LoVo (cell line): ENCODE measurements at regions not wholly inside any gene's neighbourhood (a gene's known extent, or its start where the extent isn't known, plus 50 kb on each side); places are given as distances from the start of the nearest gene placed in this dataset.
A peak's percentile ranks its signal among the peaks of the same experiment; 100 is the strongest.

ENCODE experiments used
- DNase-seq: peaks from one replicate; pipeline ENCODE4 v3.0.0-alpha.2; 2016; ENCODE audit warnings: low spot score

DNA sequence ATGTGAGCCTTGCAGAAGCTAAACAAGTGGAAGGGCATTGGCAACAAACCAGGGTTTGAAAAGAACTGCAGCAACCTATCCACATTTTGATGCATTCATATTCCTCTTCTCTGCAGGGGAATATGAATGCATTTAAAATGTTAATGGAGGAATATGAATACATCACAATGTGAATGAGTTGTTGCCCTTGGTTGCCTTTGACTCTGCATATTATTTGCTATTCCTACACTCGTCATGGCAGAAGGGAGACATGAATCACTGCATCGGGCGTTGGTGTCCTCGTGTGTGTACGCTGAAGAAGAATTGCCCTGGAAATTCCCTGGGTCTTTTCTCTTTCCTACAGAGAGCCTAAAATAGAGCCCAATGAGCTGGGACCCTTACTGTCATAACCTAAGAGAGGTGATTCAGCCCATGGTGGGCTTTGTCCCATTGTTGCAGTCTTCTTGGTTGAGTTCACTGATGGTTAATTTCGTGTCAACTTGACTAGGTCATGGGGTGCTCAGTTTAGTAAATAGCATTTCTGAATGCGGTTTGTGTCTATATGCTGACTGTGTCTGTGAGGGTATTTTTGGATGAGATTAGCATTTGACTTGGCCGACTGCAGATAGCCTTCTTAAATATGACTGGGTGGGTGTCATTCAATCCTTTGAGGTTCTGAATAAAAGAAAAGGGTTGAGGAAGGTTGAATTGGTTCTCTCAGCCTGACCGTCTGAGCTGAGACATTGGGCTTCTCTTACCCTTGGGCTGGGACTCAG, 1422.9 kb upstream of the TMEM132C start:
- no peak for DNase-seq

DNA sequence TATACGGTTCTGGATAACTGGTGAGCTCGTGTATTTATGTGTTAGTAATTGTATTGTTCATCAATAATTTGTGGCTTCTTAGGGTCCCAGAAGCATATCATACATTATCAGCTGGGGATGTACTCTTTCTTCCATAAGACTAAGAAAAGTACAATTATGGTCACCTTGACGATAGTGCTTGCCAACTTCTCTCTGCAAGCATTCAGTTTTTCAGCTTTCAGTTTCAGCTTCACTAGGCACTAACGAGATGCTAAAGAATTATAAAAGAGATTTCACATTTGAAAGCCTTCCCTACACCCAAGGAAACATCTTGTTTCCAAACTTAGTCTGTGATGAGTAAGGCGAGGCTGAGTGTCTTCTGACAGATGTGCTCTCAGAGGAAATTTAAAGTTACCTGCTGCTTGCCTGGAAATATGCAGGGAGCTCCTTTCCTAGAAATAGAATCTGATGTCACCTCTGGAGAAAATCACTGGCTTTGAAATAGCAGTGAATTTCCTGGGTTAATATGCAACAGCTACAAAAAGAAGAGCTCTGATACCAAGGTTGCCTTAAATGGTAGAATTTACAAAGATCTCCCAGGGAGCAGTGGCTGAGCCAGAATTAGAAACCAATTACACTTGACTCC, 1419.9 kb upstream of the TMEM132C start:
- DNase-seq, result no peak

DNA sequence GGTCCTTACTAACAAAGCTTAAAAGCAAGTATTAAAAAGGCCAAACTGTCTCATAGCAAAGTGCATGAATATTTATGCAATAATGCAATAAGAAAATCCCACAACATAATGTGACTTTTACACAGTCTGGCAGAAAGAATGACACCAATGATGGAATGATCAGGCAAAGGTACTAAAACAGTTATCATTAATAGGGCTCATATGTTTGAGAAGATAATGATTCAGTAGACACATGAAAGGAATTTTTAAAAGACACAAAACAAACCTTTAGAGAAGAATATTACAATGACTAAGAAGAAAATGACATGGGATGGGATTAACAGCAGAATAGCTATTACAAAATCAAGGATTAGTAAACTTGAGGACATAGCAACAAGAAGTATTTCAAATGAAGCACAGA, 1411.2 kb upstream of the TMEM132C start:
- no peak for DNase-seq

DNA sequence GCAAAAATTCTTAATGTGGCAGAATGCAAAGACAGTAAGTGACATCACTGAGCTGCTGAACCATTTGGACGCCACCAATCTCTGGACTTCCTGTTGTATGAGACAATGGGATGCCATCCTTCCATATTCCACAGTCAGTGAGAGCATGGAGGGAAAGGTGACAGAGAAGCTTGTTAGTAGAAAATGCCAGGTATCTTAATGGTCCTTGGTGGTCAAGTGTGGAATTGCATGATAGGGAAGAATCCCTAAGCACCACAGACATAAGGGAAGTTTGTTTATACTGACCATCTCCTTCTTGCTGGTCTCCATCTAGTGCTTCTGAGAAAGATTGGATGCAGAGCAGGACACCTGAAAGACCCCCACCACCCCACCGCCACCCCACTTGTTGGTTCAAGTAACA, 1410.0 kb upstream of the TMEM132C start:
- DNase-seq, result no peak

DNA sequence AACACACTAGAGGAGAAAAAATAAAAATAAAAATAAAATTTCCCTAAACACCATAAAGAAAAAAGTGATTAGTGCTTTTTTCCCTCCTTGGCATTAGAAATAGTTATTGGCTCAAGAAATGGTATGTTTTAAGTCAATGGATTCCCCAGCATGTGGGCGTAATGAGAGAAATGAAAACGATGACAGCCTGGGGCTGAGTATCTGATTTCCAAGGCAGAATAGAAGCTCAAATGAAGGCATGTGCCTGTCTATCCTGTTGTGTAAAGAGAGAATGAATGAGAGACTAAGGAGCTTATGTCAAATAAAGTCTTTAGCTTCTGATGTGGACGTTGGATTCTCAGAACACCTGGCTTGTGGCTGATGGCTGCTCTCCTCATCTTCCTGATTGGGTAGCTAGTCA, 1408.4 kb upstream of the TMEM132C start:
- no peak for DNase-seq

DNA sequence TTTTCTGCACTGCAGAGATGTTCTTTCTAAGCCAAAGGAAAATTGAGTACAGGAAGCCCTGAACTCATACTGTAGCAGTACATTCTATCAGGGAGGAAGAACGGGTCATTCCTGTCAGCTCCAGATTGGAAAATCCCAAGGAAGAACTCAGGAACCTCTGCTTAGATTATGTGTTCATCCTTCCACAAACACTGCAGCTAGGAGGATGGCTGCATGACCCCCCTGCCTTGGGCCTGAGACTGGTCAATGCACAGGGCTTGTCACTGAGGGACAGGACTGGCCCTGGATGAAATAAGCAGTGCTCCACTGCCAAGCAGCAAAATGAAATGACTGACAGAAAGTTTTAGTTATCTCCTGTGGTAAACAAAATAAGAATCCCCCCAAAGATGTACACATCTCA, 1406.8 kb upstream of the TMEM132C start:
- no peak for DNase-seq

DNA sequence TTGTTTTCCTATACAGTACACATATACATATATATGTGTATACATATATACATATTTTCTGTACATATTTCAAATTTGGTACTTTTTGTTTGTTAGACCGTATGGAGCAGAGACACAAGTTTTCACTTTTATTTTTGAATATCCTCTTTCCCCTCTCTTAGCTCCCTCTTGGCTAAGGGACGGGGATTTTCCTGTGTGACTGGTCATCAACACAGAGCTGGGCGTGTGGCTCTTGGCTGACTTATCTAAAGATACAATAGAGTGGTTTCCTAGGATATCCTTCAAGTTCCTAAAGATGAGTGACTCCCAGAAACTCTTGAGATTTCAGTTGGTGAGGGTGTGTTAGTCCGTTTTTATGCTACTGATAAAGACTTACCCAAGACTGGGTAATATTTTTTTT, 1404.5 kb upstream of the TMEM132C start:
- no peak for DNase-seq

DNA sequence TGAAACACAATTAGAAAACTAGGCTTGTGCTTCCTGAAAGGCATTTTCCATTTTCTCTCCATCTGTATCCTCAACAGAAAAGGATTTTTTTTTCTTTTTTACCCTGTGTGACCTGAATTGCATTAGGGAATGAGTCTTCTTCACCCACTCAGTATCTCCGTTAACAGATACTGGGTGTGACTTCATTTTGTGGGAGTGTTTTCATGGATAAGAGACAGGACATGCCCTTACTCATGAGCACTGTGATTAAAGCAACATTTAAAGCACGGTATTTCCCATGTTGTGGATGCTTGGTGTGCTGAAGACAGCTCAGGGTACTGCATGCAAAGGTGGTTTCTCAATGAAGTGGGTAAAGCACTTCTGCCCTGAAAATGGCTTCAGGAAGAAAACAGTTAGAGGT, 1397.3 kb upstream of the TMEM132C start:
- DNase-seq, result no peak

DNA sequence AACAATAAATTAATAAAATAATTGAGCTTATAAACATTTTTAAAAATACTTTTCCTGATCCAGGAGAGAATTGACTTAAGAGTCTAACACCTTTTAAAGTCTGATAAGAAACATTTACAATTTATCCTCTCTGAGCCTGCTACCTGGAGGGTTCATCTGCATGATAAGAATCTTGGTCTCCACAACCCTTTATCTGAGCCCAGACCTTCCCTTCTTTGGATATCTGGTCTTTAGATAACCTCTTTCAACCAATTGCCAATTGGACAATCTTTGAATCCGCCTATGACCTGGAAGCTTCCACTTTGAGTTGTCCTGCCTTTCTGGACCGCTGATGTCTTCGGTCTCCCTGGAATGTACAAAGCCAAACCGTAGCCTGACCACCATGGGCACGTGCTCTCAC, 1393.3 kb upstream of the TMEM132C start:
- DNase-seq, result no peak

DNA sequence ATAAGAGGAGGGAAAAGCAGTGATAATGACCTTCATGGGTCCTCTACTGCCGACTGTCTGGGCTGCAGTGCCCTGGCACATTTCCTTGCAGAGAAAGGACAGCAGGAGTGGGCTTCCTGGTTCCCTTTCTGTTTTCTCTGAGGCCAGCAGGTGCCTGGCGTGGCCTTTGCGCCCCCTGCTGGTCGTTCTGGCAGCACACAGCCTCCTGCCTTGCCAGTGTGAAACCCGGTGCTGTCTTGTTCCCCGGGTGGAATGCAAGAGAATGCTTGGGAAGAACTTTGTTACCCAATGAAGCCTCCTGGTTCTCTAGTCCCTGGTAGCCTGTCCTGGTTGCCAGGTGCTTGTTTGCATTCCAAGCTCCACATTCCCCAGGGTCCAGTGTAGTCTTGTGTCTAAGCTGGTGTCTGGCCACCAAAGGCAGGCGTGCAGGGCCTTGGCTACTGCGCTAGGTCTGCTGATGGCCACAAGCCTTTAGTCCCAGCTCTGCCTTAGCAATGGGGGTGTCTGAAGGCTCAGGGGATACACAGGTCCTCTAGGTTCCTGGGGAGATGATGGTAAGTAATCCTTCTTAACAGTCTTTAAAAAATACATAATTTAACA, 1392.4 kb upstream of the TMEM132C start:
- DNase-seq, result peak; percentile 73

DNA sequence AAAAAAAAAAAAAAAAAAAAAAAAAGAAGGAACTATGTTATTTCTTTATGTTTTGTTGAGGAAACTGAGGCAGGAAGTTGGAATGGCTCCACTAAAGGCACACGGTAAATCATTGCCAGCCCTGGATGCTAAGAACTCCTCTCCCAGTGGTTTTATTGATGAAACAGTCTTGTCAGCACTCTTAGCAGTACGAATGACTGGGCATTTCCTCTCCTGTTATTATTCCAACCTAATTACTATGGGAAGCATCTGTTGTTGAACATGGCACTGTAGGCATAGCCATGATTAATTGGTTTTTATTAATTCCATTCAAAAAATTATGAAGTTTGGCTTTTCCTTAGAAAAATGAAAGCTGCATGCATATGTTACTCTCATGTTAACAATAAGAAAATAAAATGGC, 1387.1 kb upstream of the TMEM132C start:
- DNase-seq, result no peak

DNA sequence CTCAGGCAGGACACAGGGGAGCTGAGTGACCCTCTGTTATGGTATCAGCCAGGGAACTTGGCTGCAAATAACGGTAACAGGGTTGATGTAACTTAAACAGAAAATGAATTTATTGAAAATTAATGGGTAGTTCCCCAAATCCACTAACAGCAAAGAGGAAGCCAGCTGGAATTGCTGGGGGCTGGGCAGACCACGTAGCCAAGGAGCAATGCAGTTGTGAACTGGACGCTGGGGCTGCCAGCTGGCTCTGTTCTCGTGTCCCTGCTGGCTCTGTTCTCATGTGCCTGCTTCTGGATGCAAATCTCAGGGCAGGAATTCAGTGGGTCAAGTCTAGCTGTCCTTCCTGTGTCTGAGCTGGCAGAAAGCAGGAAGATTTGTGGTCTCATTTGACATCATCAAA, 1383.3 kb upstream of the TMEM132C start:
- no peak for DNase-seq

DNA sequence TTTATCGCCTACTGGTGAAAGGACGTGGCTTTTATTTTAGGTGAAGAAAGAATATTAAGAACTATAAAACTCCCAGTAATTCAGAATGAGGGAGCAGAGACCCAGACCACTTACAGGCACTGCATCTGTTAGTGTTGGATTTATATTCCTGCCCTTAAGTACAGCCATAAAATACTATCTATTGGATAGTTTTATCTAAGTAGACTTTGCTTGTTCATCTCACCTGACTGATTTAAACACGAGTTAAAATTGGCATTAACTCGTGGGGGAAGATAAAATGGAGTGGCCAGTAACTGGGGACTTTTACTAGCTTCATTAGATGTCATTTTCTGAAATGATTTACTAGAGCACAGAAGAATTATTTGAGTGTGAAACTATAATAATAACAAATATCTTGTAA, 1377.5 kb upstream of the TMEM132C start:
- DNase-seq, result no peak

DNA sequence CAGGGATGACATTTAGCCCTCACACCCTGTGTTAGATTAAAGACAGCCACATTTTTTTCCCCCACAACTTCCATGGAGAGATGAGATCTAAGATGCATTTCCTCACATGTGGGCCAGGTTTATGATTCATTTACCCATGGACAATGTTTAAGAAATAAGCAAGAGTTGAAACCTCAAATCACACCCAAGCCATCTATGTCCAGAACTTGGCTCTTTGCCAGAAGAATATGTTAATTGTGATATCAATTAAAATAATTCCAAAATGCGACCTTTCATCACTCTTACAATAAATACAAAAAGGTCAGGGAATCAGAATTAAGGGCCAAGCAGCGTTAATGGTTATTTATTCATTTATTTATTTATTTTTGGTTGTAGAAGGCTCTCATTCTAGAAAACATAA, 1376.9 kb upstream of the TMEM132C start:
- no peak for DNase-seq

DNA sequence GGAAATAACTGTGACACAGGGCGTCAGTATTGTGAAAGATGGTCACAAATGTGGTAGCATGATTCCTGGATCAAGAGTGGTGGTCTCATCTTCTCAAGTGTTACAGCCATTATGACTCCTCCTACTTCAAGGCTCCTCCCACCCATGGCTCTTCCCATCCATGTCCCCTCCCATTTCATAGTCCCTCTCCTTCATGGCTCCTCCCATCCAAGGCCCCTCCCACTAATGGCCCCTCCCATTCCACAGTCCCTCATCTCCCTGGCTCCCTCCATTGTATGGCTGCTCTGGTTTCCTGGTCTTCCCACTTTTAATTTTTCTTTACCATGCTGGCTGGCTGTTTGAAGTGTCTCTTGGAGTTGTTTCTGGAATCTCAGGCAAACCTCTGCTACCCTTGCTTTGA, 1375.2 kb upstream of the TMEM132C start:
- no peak for DNase-seq

DNA sequence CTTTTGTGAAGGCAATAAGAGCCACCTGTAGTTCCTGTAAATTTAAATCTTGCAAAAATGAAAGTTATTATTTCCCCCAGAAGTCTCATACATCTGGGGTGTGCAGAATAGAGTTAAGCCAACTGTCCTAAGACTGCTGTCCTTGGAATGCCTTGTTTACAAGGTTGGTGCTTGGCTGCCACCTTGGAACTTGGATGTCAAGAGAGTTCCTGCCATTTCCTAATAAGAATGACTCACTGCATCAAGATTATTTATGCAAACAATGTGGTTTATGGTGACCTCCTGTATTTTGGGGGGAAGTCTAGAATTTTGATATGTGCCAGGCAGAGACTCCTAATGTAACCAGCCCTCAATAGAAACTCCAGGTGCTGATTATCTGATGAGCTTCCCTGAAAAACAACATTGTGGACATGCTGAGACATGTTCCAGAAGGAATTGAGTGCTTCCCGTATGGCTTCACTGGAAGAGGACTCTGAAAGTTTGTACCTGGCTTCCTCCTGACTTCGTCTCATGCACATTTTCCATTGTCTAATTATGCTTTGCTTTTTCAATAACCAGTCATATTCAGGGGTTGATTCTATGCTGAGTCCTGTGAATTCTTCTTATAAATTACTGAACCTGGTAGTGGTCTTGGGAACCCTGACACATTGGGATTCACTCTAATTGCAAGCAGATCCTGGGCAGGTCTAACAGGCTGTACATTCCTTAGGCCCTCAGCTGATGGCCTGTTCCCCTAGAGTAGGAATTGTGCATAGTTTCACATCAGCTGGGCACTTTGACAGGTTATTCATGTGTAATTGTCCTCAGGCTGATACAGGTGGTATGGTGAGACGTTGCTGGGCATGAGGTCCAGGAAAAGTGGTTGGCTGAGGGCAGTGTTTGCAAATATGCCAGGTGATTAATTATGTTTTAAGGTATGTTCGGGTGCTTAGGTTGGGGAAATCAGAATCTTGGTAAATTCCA, 1370.7 kb upstream of the TMEM132C start:
- peak; percentile 11 for DNase-seq

DNA sequence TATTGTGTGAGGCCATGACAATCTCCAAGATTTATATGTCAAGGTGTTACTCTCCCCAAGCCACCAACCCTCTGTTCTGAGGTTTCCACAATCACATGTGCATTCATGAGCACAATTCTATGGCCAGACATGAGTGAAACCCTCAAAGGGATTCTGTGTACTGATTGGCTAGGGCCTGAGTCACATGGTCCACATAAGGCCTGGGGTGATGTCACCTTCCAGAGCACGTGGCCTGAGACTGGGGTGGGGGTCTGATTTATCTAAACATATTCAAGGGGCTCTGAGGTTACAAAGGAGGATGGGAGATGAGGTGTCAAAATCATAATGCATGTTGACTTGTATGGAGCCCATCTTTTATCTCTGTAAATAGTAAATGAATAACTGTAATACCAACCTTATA, 1369.9 kb upstream of the TMEM132C start:
- no peak for DNase-seq

DNA sequence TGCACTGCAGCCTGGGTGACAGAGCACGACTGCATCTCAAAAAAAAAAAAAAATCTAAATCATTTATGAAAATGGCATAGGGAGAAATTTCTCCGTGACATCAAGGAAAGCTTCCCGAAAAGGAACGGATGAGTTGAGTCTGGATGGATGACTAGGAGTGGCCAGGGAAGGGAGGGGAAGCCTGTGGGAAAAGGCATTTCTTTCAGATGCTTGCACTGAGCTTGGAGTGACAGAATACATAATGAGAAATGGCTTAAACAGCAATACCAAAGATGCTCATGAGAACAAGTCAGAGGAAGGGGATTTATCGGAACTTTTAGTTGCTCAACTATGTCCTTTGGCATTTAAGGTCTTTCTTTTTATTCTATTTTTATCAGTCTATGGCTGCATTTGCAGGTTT, 1369.2 kb upstream of the TMEM132C start:
- DNase-seq, result no peak

DNA sequence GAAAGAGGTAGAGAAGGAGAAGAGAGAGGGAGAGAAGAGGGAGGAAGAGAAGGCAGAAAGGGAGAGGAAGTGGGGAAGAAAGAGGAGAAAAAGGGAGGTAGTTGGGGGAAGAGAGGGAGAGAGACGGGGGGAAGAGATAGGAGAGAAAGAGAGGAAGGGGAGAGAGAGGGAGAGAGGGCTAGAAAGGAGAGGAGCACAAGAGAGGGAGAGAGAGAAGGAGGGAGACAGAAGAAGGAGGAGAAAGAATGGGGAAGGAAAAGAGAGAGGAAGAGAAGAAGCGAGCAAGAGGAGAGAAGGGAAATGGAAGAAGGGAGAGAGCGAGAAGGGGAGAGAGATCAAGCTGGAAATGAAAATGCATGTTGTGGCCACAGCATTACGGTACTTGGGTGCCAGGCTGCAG, 1368.4 kb upstream of the TMEM132C start:
- no peak for DNase-seq

DNA sequence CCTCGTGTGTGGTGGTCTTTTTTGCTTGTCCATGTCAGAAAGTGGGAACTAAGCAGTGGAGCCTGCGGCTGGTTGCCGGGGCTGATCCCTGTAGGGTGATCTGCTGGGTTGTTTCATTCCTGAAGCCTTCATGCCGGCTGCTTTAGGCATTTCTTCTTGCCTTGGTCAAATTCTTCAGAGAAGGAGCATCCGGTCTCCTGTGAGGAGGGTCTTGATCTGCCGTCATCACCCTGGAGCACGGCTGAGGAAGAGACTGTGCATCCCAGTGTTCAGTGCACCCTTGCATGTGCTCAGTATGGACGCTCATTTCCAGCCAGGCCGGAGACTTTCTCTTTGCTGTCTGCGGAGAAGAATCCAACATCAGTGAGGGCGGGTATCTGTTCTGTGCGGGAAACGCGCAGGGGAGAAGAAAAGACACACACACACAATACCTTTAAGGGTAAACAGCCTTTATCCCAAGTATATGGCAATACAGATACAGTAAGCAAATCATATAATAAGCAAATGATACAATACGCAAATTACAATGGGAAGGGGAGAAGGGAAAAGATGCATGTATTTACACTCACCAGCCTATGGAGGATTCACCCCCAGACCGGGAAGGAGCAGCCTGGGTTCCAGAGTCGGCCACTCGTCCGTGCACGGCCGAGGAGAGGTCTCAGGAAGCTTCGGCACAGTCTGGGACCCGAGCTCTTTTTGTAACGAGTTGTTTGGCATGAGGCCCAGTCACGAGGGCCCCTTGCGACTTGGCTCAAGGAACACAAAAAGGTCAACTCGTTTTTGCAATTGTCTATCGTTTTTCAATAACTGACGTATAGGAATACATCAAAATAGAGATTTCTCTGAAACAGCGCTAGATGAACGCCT, 1366.8 kb upstream of the TMEM132C start:
- no peak for DNase-seq

DNA sequence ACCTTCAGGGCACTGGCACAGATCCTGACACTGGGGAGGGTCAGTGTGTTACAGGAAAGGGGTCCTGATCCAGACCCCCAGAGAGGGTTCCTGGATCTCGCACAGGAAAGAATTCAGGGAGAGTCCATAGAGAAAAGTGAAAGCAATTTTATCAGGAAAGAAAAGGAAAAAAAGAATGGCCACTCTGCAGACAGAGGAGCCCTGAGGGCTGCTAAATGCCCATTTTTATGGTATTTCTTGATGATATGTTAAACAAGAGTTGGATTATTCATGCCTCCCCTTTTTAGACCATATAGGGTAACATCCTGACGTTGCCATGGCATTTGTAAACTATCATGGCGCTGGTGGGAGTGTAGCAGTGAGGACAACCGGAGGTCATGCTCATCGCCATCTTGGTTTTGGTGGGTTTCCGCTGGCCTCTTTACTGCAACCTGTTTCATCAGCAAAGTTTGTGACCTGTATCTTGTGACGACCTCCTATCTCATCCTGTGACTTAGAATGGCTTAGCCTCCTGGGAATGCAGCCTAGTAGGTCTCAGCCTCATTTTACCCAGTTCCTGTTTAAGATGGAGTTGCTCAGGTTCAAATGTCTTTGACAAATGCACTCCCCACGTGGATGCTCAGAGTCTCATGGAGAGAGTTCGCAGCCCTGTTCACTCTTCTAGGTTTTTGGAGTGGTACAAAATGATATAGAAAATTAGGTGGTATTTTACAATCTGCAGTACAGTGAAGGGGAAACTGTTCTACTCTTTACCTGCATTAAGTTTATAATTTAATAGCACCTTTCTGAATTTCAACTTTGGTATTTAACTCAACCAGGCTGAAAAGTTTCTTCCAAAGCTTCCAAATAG, 1363.7 kb upstream of the TMEM132C start:
- DNase-seq, result no peak
